C4-2B (cell line): ENCODE measurements at regions not wholly inside any gene's neighbourhood (a gene's known extent, or its start where the extent isn't known, plus 50 kb on each side); places are given as distances from the start of the nearest gene placed in this dataset.

Experiments
- CTCF ChIP-seq: fragments of 450-650 bp; conservative IDR thresholded peaks from 2 replicates; pipeline ENCODE4 v1.5.1; 2017; ENCODE audit warnings: mild to moderate bottlenecking
- ZFX ChIP-seq: fragments of 450-650 bp; IDR thresholded peaks from 2 replicates; pipeline ENCODE4 v1.6.1; 2017

DNA sequence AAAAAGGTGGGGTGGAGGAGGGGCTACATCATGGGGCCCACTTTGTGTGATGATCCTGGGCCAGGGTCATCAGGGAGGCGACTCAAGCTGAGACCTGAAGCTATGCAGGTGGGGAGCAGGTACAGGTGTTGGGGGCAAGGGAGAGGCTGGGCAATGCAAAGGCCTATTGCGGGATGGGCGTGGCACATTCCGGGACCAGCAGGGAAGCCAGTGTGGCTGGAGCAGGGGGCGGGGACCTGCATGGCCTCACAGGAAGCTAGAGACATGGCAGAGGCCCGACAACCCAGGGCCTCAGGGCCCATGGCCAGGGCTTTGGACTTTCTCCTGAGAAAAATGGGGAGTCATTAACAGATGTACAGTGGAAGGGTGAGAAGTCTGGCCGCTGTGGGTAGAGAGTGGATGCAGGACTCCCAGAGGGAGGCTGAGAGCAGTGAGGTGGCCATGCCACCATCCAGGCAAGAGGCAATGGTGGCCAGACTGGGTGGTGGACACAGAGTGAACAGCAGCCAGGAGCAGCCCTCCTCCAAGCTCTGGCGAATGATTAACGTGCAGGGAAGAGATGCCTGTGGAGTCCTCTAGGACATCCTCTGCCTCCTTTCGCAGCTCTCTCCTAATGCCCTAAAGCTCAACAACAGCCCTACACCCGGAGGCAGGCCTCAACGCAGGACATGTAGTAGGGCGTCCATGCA, 122.6 kb upstream of the ATP2B2 start:
- TF ChIP-seq ZFX (no peak), CTCF (no peak)
